DOHH2 (cell line): ENCODE measurements at regions not wholly inside any gene's neighbourhood (a gene's known extent, or its start where the extent isn't known, plus 50 kb on each side); places are given as distances from the start of the nearest gene placed in this dataset.

Experiments
- H3F3A ChIP-seq: fragments of 200-600 bp; sonication (generic), shearing (Covaris generic); 2 replicates; pipeline ENCODE4 v1.6.0; 2016; ENCODE audit warnings: antibody characterized with exemption, mild to moderate bottlenecking; ENCODE audit not compliant: control insufficient read depth, insufficient read depth
- H3K27ac ChIP-seq: fragments of 200-600 bp; sonication (generic); 2 replicates; pipeline ENCODE4 v1.5.1; 2014; ENCODE audit warnings: low read depth, mild to moderate bottlenecking, low read length, moderate library complexity
- H3K27me3 ChIP-seq: fragments of 200-600 bp; sonication (generic); 2 replicates; pipeline ENCODE4 v1.6.1; 2014; ENCODE audit warnings: mild to moderate bottlenecking, low read length, mixed read lengths; ENCODE audit not compliant: control insufficient read depth
- H3K36me3 ChIP-seq: fragments of 200-600 bp; sonication (generic); 2 replicates; pipeline ENCODE4 v1.6.1; 2014; ENCODE audit warnings: mild to moderate bottlenecking, low read length, moderate library complexity, mixed read lengths; ENCODE audit not compliant: control insufficient read depth
- H3K4me1 ChIP-seq: fragments of 200-600 bp; sonication (generic); 2 replicates; pipeline ENCODE4 v1.6.1; 2014; ENCODE audit warnings: mild to moderate bottlenecking, low read length, mixed read lengths; ENCODE audit not compliant: control insufficient read depth
- H3K4me2 ChIP-seq: fragments of 200-600 bp; sonication (generic); 2 replicates; pipeline ENCODE4 v1.6.0; 2014; ENCODE audit warnings: mild to moderate bottlenecking, low read length, moderate library complexity
- H3K4me3 ChIP-seq: fragments of 200-600 bp; sonication (generic); 2 replicates; pipeline ENCODE4 v1.5.1; 2014; ENCODE audit warnings: mild to moderate bottlenecking, low read length, mixed read lengths
- H3K79me2 ChIP-seq: fragments of 200-600 bp; sonication (generic); 2 replicates; pipeline ENCODE4 v1.6.1; 2014; ENCODE audit warnings: mild to moderate bottlenecking, low read length, mixed read lengths; ENCODE audit not compliant: control insufficient read depth
- H3K9me2 ChIP-seq: fragments of 200-600 bp; sonication (generic); replicated peaks from 2 replicates; pipeline ENCODE4 v1.6.1; 2014; ENCODE audit warnings: mild to moderate bottlenecking, low read length, mixed read lengths; ENCODE audit not compliant: control insufficient read depth
- H3K9me3 ChIP-seq: fragments of 200-600 bp; sonication (generic); 2 replicates; pipeline ENCODE4 v1.6.1; 2014; ENCODE audit warnings: antibody characterized with exemption, low read length, mixed read lengths; ENCODE audit not compliant: control insufficient read depth, insufficient read depth
- H4K20me1 ChIP-seq: fragments of 200-600 bp; sonication (generic); 2 replicates; pipeline ENCODE4 v1.6.0; 2014; ENCODE audit warnings: low read depth, mild to moderate bottlenecking, antibody characterized with exemption, low read length, moderate library complexity; ENCODE audit not compliant: control insufficient read depth, insufficient read depth
- CTCF ChIP-seq: fragments of 200-600 bp; sonication (generic); IDR thresholded peaks from one replicate; pipeline ENCODE4 v1.5.1; 2014; ENCODE audit warnings: antibody characterized with exemption, mild to moderate bottlenecking, low read depth, low read length; ENCODE audit not compliant: poor library complexity, severe bottlenecking
- EZH2phosphoT487 ChIP-seq: fragments of 200-600 bp; sonication (generic); IDR thresholded peaks from 2 replicates; pipeline ENCODE4 v1.6.1; 2017; ENCODE audit warnings: borderline replicate concordance, mild to moderate bottlenecking, antibody characterized with exemption, low read length, moderate library complexity, mixed read lengths

- Histone ChIP-seq H3F3A (no peaks in the 10 kb centered on the region), H3K9me2 (no peaks in the 10 kb centered on the region), H3K36me3 (no peaks in the 10 kb centered on the region), H3K27me3 (no peaks in the 10 kb centered on the region), H3K4me3 (no peak overlapping the region), H3K4me2 (no peak overlapping the region), H4K20me1 (no peaks in the 10 kb centered on the region), H3K9me3 (no peaks in the 10 kb centered on the region), H3K4me1 (0 out of 2 replicates have a peak, but pooled peaks cover 3% of the 10 kb centered on the region), H3K27ac (no peak overlapping the region), H3K79me2 (no peaks in the 10 kb centered on the region)
- TF ChIP-seq EZH2phosphoT487 = no peak
- no peak for TF ChIP-seq CTCF
Measured at GRCh38 chr2:139469985-139470384, 689.8 kb upstream of the NXPH2 start.

- Histone ChIP-seq H3K79me2 (no peaks in the 10 kb centered on the region), H3K9me2 (no peaks in the 10 kb centered on the region), H3K36me3 (no peaks in the 10 kb centered on the region), H3F3A (no peaks in the 10 kb centered on the region), H3K9me3 (no peaks in the 10 kb centered on the region), H3K4me1 (0 out of 2 replicates have a peak, but pooled peaks cover 3% of the 10 kb centered on the region), H3K4me2 (0 out of 2 replicates have a peak overlapping the region, but pooled peaks have one; percentile 10), H3K27me3 (no peaks in the 10 kb centered on the region), H3K4me3 (no peak overlapping the region), H3K27ac (no peak overlapping the region), H4K20me1 (no peaks in the 10 kb centered on the region)
- no peak for TF ChIP-seq EZH2phosphoT487
- no peak for TF ChIP-seq CTCF
Measured at GRCh38 chr2:139465789-139466188, 685.6 kb upstream of the NXPH2 start.

GRCh38 chr2:139457873-139458272 lies 677.7 kb upstream of the NXPH2 start:
- peaks cover 19% of the 10 kb centered on the region for H3K4me1 ChIP-seq
- no peaks in the 10 kb centered on the region for H3K27me3 ChIP-seq
- no peak overlapping the region for H3K4me2 ChIP-seq
- H3K9me2 ChIP-seq = no peaks in the 10 kb centered on the region
- TF ChIP-seq EZH2phosphoT487 = no peak
- TF ChIP-seq CTCF = no peak
- H3K27ac ChIP-seq = peak overlapping the region; percentile 14; the same call in 1 of the 2 replicates
- H3K36me3 ChIP-seq = no peaks in the 10 kb centered on the region
- H4K20me1 ChIP-seq = no peaks in the 10 kb centered on the region
- H3K4me3 ChIP-seq = 0 out of 2 replicates have a peak overlapping the region, but pooled peaks have one; percentile 3
- peaks cover 3% of the 10 kb centered on the region; the same call in 1 of the 2 replicates for H3K9me3 ChIP-seq
- no peaks in the 10 kb centered on the region for H3F3A ChIP-seq
- H3K79me2 ChIP-seq = no peaks in the 10 kb centered on the region

DNA sequence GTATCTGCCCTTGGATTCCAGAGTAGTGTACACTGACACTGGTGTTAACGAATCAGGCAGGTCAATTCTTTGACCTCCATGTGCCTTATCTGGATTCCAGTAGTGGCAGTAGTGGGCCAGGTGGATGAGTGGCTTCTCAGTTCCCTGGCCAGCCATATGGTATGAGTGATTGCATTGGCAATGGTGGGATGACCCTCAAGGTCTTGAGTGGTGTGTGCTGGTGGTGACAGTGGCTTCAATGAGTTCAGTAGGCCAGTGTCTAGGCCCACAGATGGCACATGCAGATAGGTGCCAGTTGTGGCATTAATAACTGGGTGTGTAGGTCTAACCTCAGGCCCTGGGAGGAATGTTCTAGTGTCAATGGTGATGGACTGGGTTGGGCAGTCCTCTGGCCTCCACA lies 674.1 kb upstream of the NXPH2 start:
- no peaks in the 10 kb centered on the region for H3K27me3 ChIP-seq
- peaks cover 19% of the 10 kb centered on the region for H3K4me1 ChIP-seq
- no peak overlapping the region for H3K4me3 ChIP-seq
- no peaks in the 10 kb centered on the region for H3K36me3 ChIP-seq
- no peaks in the 10 kb centered on the region for H4K20me1 ChIP-seq
- peaks cover 3% of the 10 kb centered on the region; the same call in 1 of the 2 replicates for H3K9me3 ChIP-seq
- no peaks in the 10 kb centered on the region for H3K79me2 ChIP-seq
- H3K9me2 ChIP-seq = no peaks in the 10 kb centered on the region
- H3K27ac ChIP-seq = no peak overlapping the region
- H3F3A ChIP-seq = no peaks in the 10 kb centered on the region
- H3K4me2 ChIP-seq = no peak overlapping the region
- no peak for TF ChIP-seq EZH2phosphoT487
- no peak for TF ChIP-seq CTCF
